GM12891 (cell line): ENCODE measurements at regions not wholly inside any gene's neighbourhood (a gene's known extent, or its start where the extent isn't known, plus 50 kb on each side); places are given as distances from the start of the nearest gene placed in this dataset.

ENCODE experiments used
- DNase-seq: peaks from one replicate; pipeline ENCODE4 v3.0.0; 2011; ENCODE audit warnings: low spot score; ENCODE audit not compliant: insufficient read length
- FAIRE-seq: peaks from 2 replicates; lab custom pipeline; 2011; peaks lifted over from hg19 to GRCh38; lab: Jason Lieb, UNC
- PAX5 ChIP-seq: IDR thresholded peaks from 2 replicates; pipeline ENCODE4 v1.6.1; 2011; ENCODE audit warnings: low read length, moderate library complexity, mild to moderate bottlenecking; ENCODE audit not compliant: insufficient read depth, severe bottlenecking
- POLR2A ChIP-seq: IDR thresholded peaks from 2 replicates; pipeline ENCODE4 v1.6.1; 2011; ENCODE audit warnings: low read depth, low read length, control low read depth
- POLR2AphosphoS5 ChIP-seq: IDR thresholded peaks from 2 replicates; pipeline ENCODE4 v1.6.1; 2011; ENCODE audit warnings: low read depth, low read length, control low read depth
- POU2F2 ChIP-seq: IDR thresholded peaks from 2 replicates; pipeline ENCODE4 v1.6.1; 2011; ENCODE audit warnings: low read depth, mild to moderate bottlenecking, control low read depth, low read length, moderate library complexity
- SPI1 ChIP-seq: IDR thresholded peaks from 2 replicates; pipeline ENCODE4 v1.6.1; 2011; ENCODE audit warnings: low read depth, low read length, control low read depth
- TAF1 ChIP-seq: IDR thresholded peaks from 2 replicates; pipeline ENCODE4 v1.6.1; 2011; ENCODE audit warnings: low read depth, low read length, control low read depth

DNA sequence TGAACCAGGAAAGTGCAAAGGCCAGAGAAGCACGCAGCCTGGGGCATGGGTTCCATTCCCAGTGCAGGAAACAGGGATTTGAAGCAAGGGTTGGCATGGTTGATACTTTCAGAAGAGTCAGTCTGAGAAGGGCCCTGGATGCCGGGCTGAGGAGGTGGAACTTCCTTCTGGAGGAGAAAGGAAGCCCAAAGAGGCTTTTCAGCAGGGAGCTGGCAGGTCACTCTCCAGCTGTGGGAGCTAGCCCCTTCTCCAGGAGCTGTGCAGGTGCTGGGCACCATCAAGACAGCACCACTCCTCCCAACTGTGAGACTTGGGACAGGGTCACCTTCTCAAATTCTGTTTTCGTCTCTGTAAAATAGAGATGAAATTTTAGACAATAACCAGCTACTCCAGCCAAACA, 169.8 kb downstream of the ZNF248 start:
- TF ChIP-seq POLR2AphosphoS5 (no peak), POU2F2 (no peak), POLR2A (no peak), TAF1 (no peak), PAX5 (no peak), SPI1 (no peak)
- DNase-seq (no peak), FAIRE-seq (no peak)

DNA sequence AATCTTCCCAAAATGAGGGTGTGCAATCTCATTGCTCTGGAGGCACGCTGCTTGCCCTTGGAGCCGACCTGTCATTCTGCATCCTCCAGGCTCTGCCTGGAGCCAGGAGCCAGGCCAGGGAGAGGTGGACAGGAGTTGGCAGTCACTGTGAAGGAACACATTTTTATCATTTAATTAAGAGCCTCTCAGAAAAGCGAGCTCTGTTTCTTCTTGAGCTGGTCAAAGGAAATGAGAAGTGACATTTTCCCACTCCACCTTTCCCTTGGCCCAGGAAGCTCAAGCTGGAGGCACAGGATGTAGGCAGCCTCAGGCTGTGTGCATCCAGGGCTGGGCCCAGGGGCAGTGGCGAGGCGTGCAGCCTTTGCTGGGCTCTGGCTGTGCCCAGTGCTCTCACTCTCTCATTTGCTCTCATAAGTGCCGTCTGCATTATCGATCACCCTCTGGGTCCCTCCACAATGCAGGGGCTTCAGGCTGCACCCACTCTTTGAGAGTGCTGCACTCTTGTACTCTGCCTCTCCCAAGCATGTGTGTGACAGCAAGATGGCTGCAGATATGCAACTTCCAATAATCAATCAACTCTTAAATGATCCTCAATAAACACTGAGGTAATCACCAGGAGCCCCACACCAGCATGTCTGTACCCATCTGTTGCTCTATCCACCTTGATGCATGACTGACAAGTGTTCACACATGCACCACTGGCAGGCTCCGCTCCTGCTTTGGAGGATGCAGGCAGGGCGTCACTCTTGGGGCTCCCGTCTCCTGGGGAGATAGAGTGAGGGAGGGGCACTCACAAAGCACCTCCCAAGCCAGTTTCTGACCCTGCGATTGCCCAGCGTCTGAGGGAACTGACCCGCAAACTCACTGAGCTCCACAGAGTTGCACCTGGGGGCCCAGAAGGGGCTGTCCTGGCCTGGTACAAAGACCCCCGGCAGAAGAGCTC, 171.4 kb downstream of the ZNF248 start:
- DNase-seq: no peak
- FAIRE-seq: no peak
- TF ChIP-seq PAX5: no peak
- no peak for TF ChIP-seq POU2F2
- no peak for TF ChIP-seq SPI1
- no peak for TF ChIP-seq POLR2A
- TF ChIP-seq POLR2AphosphoS5: no peak
- TF ChIP-seq TAF1: no peak

DNA sequence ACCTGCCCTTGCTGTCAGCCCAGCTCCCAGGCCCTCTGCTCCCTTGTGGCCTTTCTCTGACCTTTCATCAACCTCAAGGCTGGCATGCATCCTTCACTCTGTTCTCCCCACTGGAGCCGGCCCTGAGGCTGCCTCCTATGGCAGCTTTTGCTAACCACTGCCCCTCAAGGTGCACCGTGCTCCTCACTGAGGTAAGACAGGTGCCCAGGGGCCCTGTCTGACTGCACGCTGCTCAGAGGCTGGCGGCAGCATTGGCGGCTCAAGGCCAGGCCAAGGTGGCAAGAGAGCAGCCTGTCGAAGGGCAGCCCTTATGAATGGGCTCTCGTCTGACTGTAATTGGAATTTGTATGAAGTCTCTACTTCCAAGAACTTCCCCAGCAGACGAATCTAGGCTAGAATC, 172.6 kb downstream of the ZNF248 start:
- FAIRE-seq (no peak), DNase-seq (no peak)
- no peak for TF ChIP-seq POU2F2
- no peak for TF ChIP-seq POLR2AphosphoS5
- no peak for TF ChIP-seq PAX5
- no peak for TF ChIP-seq POLR2A
- no peak for TF ChIP-seq TAF1
- TF ChIP-seq SPI1: no peak

DNA sequence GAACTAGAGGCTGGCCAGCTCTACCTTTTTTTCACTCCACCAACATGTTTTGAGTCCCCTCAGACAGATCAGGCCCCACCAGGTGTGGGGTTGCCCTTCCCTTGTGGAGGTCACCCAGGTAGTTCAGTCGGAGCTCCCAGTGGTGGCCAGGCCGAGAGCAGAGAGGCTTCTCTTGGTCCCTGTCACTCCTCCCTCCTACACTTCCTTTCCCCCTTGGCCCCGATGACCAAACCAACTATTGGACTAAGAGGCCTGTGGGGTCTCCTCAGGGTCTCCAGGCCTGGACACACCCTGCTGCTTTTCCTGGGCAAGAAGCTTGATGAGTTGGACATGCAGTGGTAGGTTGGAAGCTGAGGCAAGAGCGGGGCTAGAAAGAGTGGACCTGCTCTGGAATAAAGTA, 174.8 kb downstream of the ZNF248 start:
- FAIRE-seq (no peak), DNase-seq (no peak)
- TF ChIP-seq TAF1 (no peak), SPI1 (no peak), PAX5 (no peak), POU2F2 (no peak), POLR2A (no peak)

DNA sequence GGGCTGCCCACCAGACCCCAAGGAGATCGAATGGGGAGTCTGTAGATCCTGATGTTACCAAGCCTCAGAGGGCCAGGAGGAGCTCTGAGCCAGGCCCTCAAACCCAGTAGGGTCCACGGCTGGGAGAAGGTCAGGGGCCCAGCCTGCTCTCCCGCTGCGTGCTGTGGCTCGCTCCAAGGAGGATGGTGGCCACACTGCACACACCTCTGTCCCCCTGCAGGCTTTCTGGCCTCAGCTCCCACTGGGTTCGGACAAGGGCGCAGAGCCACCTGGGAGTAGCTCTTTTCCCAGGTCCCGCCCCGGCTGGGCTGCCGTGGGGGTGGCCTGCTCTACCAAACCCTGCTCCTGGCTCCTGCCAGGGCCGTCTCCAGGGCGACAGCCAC, 175.8 kb downstream of the ZNF248 start:
- FAIRE-seq (no peak), DNase-seq (no peak)
- TF ChIP-seq POLR2A (no peak), POU2F2 (no peak), SPI1 (no peak), POLR2AphosphoS5 (no peak), TAF1 (no peak), PAX5 (no peak)

DNA sequence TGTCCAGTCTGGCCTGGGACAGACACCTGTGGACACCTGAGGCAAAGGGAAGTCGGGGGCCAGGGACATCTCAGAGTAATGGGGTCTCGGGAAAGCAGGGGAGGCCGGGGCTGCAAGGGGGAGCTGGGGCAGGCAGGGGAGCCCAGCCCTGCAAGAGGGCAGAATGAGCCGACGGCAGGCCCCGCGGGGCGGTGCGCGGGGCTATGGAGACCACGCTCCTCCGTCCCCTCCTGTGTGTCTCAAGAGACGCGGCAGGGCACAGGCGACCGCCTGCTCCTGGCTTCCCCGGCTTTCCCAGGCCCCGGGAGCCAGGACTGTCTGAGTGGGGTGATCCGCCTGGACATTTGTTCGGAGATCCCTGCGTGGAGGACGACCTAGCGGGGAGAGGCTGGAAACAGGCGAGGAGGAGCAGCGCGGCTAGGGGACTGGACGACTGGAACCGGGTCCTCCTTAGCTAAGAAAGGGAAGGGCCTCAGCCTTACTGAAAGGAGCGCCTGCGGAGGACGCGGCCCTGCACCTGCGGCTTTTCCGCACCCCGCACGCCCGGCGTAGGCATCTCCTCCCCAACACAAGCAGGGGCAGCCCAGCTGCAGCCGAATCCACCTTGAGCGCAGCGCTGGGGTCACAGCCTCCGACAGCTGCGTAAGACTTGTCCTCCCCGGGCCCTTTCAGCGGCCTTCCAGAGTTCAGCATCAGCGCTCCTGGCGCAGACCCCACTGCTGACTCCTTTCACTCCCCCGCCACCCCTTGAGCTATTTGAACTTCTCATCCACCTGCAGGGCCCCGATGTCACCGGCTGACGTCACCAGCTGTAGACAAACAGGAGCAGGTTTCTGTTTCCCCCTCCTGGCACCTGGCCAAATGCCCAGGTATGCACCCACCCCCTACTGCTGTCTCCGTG, 176.4 kb downstream of the ZNF248 start:
- TF ChIP-seq POU2F2: no peak
- TF ChIP-seq TAF1: no peak
- TF ChIP-seq POLR2A: no peak
- no peak for FAIRE-seq

DNA sequence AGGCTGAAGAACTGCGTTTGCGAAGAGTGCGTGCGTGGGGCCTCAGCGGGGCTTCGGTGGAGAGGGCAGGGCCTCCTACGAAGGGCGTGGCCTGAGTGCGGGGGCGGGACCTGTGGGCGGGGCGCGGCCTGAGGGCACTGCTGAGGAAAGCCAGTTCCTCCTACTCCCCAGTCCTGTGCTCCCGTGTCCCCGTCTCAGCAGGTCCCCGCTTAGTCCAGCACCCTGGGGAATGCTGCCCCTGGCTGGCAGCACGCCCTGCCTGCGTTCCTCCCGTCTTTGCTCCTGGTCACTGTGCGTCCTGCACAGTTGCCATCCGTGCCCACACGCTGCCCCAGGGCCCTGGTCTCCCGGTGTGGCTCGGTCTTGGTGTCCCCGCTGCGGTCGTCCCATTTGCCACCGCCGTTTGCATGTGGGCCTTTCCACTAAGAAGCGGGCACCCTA, 177.1 kb downstream of the ZNF248 start:
- TF ChIP-seq SPI1 (no peak), POLR2AphosphoS5 (no peak), TAF1 (no peak), PAX5 (no peak), POLR2A (no peak), POU2F2 (no peak)
- DNase-seq: no peak
- FAIRE-seq: no peak

More for the DNA sequence above, 176.4 kb downstream of the ZNF248 start:
- DNase-seq: no peak

DNA sequence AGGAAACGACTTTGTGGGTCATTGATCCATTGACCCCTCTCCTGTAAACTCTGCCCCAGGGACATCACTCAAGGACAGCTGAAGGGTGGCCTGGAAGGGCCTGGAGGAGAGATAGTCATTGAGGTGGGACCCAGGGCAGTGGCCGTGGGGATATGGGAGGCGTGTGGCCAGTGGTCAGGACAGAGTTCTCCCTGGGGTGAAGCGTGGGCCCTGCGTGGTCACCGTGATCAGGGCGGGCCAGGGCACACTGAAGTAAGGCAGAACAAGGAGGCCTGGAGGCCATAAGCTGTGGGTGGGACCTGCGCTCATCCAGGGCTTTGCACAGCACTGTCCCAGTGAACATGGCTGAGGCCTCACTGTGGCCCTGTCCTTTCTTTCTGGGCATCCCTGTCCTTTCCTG, 177.9 kb downstream of the ZNF248 start:
- FAIRE-seq (no peak), DNase-seq (no peak)
- TF ChIP-seq POLR2AphosphoS5 (no peak), SPI1 (no peak), PAX5 (no peak), TAF1 (no peak), POLR2A (no peak), POU2F2 (no peak)

DNA sequence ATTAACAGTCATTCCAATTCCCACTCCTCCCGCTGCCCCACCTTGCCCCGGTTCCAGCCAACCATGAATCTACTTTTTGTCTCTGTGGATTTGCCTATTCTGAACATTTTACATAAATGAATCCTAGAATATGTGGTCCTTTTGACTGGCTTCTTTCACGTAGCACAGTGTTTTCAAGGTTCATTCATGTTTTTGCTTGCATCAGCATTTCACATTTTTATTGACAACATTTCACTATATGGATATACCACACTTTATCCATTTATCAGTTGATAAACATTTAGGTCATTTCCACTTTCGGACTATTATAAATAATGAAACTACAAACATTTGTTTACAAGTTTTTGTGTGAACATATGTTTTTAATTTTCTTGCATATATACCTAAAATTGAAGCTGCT, 182.0 kb downstream of the ZNF248 start:
- DNase-seq (no peak), FAIRE-seq (no peak)
- TF ChIP-seq TAF1 (no peak), SPI1 (no peak), POLR2AphosphoS5 (no peak), POU2F2 (no peak), POLR2A (no peak), PAX5 (no peak)

DNA sequence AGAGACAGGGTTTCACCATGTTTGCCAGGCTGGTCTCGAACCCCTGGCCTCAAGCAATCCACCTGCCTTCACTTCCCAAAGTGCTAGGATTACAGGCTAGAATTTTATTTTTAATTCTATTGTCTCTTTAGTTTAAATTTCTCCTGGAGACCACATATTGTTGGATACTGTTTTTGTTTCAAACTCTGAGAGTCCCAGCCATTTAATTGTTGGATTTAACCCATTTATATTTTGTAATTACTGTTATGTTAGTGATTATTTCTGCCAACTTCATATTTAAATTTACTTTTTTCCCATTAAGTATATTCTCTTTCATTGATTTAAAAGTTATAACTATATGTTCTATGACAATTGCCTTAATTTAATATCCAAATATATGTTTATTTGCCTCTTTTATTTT, 185.6 kb downstream of the ZNF248 start:
- FAIRE-seq (no peak), DNase-seq (no peak)
- TF ChIP-seq POLR2A (no peak), SPI1 (no peak), TAF1 (no peak), POLR2AphosphoS5 (no peak), POU2F2 (no peak), PAX5 (no peak)
